RWPE1 (cell line): ENCODE measurements at regions not wholly inside any gene's neighbourhood (a gene's known extent, or its start where the extent isn't known, plus 50 kb on each side); places are given as distances from the start of the nearest gene placed in this dataset.
"Not testable (repeated sequence)": the region's sequence is repeated elsewhere in the genome, so short reads cannot be mapped to it uniquely, and the experiment has no call there.

Experiments used
- CTCF ChIA-PET: fragments of 350-600 bp; sonication (Branson Sonifier 250); formaldehyde crosslinking; extraction: SDS; loops from one replicate; lab custom pipeline; 2021; lab: Yijun Ruan, JAX
- POLR2A ChIA-PET: fragments of 400-600 bp; formaldehyde crosslinking; extraction: SDS; loops from one replicate; lab custom pipeline; 2020; ENCODE audit warnings: antibody characterized with exemption; ENCODE audit not compliant: low non-redundant PET; lab: Yijun Ruan, JAX
- DNase-seq: peaks from one replicate; pipeline ENCODE4 v3.0.0; 2012; ENCODE audit warnings: low spot score
- H3K27ac ChIP-seq: fragments of 450-650 bp; 2 replicates; pipeline ENCODE4 v1.5.1; 2017
- CTCF ChIP-seq: fragments of 450-650 bp; conservative IDR thresholded peaks from 2 replicates; pipeline ENCODE4 v1.5.1; 2017; ENCODE audit warnings: low read depth, mild to moderate bottlenecking

- POLR2A ChIA-PET, result no interaction called here
- H3K27ac ChIP-seq, result no peak overlapping the region
- CTCF ChIA-PET, result interaction anchor here (0.6 kb wide), 1 partner anchor 1814 kb away, joined by 3 read pairs; no protein-coding TSS in a partner anchor
- DNase-seq, result no peak
- TF ChIP-seq CTCF, result no peak
These were observed 134.0 kb downstream of the GOLGA6L6 start for GRCh38 chr15:20407553-20407952.

GRCh38 chr15:20404571-20404970 is 137.0 kb downstream of the GOLGA6L6 start:
- H3K27ac ChIP-seq, DNase-seq, CTCF ChIA-PET, POLR2A ChIA-PET: not testable (repeated sequence)

GRCh38 chr15:20402586-20402985 is 139.0 kb downstream of the GOLGA6L6 start:
- CTCF ChIA-PET, POLR2A ChIA-PET, DNase-seq, H3K27ac ChIP-seq: not testable (repeated sequence)

GRCh38 chr15:20401058-20401457 is 140.5 kb downstream of the GOLGA6L6 start:
- DNase-seq, H3K27ac ChIP-seq, CTCF ChIA-PET, POLR2A ChIA-PET: not testable (repeated sequence)

- DNase-seq, CTCF ChIA-PET, POLR2A ChIA-PET, H3K27ac ChIP-seq: not testable (repeated sequence)
These were observed 142.9 kb downstream of the GOLGA6L6 start for GRCh38 chr15:20398680-20399079.

- DNase-seq, POLR2A ChIA-PET, CTCF ChIA-PET, H3K27ac ChIP-seq: not testable (repeated sequence)
These were observed 153.4 kb downstream of the GOLGA6L6 start for GRCh38 chr15:20388161-20388560.

GRCh38 chr15:20386198-20386597 is 155.4 kb downstream of the GOLGA6L6 start:
- ChIA-PET CTCF (no interaction called here), POLR2A (no interaction called here)
- H3K27ac ChIP-seq, result no peak overlapping the region
- no peak for DNase-seq
- TF ChIP-seq CTCF, result no peak

GRCh38 chr15:20380199-20380598 is 161.4 kb downstream of the GOLGA6L6 start:
- POLR2A ChIA-PET, H3K27ac ChIP-seq, CTCF ChIA-PET, DNase-seq: not testable (repeated sequence)

- no peak for TF ChIP-seq CTCF
- ChIA-PET POLR2A (no interaction called here), CTCF (no interaction called here)
- no peak for DNase-seq
- H3K27ac ChIP-seq, result no peak overlapping the region
These were observed 164.7 kb downstream of the GOLGA6L6 start for GRCh38 chr15:20376872-20377271.

- POLR2A ChIA-PET, DNase-seq, H3K27ac ChIP-seq, CTCF ChIA-PET: not testable (repeated sequence)
These were observed 169.2 kb downstream of the GOLGA6L6 start for GRCh38 chr15:20372416-20372815.
